ENCODE measurements at regions not wholly inside any gene's neighbourhood (a gene's known extent, or its start where the extent isn't known, plus 50 kb on each side); places are given as distances from the start of the nearest gene placed in this dataset.

GRCh38 chr2:35963357-35963756 lies 392.2 kb upstream of the CRIM1 start:
- Mint-ChIP-seq H3K27ac (no peak overlapping the region), H3K36me3 (peaks cover 12% of the 10 kb centered on the region), H3K9me3 (peaks cover 23% of the 10 kb centered on the region), H3K4me1 (peaks cover 17% of the 10 kb centered on the region), H3K27me3 (ENCODE audit: low read depth) (no peaks in the 10 kb centered on the region), H3K4me3 (no peak overlapping the region)
- TF ChIP-seq FOXK1 (CRISPR knock-in tag; IDR thresholded peaks at IDR 0.05) (no peak), MLX (CRISPR knock-in tag; IDR thresholded peaks at IDR 0.05) (no peak), CBFB (CRISPR knock-in tag; IDR thresholded peaks at IDR 0.05; ENCODE audit: low read depth) (no peak), SOX15 (CRISPR knock-in tag; IDR thresholded peaks at IDR 0.05) (no peak), ZNF138 (CRISPR knock-in tag; conservative IDR thresholded peaks at IDR 0.05) (no peak), ZNF425 (CRISPR knock-in tag; conservative IDR thresholded peaks at IDR 0.05) (no peak), STAT6 (CRISPR knock-in tag; conservative IDR thresholded peaks at IDR 0.05; ENCODE audit: low read depth) (no peak), ZNF232 (CRISPR knock-in tag; IDR thresholded peaks at IDR 0.05) (no peak), ARID4B (CRISPR knock-in tag; IDR thresholded peaks at IDR 0.05; ENCODE audit: borderline replicate concordance) (no peak), GRHL2 (CRISPR knock-in tag; IDR thresholded peaks at IDR 0.05; ENCODE audit: insufficient replicate concordance, severe bottlenecking) (no peak), ATF2 (CRISPR knock-in tag; IDR thresholded peaks at IDR 0.05; ENCODE audit: borderline replicate concordance, low read depth) (no peak), RELA (CRISPR knock-in tag; IDR thresholded peaks at IDR 0.05; ENCODE audit: borderline replicate concordance) (no peak), E2F4 (CRISPR knock-in tag; IDR thresholded peaks at IDR 0.05; ENCODE audit: borderline replicate concordance, low read depth) (no peak)
- TF ChIP-seq, protein P1, sequence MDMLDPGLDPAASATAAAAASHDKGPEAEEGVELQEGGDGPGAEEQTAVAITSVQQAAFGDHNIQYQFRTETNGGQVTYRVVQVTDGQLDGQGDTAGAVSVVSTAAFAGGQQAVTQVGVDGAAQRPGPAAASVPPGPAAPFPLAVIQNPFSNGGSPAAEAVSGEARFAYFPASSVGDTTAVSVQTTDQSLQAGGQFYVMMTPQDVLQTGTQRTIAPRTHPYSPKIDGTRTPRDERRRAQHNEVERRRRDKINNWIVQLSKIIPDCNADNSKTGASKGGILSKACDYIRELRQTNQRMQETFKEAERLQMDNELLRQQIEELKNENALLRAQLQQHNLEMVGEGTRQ (CRISPR knock-in tag; IDR thresholded peaks at IDR 0.05) = no peak
- TF ChIP-seq, protein P2, sequence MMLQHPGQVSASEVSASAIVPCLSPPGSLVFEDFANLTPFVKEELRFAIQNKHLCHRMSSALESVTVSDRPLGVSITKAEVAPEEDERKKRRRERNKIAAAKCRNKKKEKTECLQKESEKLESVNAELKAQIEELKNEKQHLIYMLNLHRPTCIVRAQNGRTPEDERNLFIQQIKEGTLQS (CRISPR knock-in tag; conservative IDR thresholded peaks at IDR 0.05) = no peak
- TF ChIP-seq, protein P3, sequence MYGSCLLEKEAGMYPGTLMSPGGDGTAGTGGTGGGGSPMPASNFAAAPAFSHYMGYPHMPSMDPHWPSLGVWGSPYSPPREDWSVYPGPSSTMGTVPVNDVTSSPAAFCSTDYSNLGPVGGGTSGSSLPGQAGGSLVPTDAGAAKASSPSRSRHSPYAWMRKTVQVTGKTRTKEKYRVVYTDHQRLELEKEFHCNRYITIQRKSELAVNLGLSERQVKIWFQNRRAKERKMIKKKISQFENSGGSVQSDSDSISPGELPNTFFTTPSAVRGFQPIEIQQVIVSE (CRISPR knock-in tag; IDR thresholded peaks at IDR 0.05; ENCODE audit: borderline replicate concordance) = no peak
- ATAC-seq = no peak
- no peak for DNase-seq (ENCODE audit: low spot score)
- POLR2A ChIA-PET = no interaction called here
- CTCF ChIA-PET = no interaction called here

Measured in WTC11 (cell line).